ENCODE measurements at regions not wholly inside any gene's neighbourhood (a gene's known extent, or its start where the extent isn't known, plus 50 kb on each side); places are given as distances from the start of the nearest gene placed in this dataset.

GRCh38 chr3:72229952-72230351 lies 445.0 kb upstream of the PROK2 start:
- H3K4me3 Mint-ChIP-seq: no peak overlapping the region
- peaks cover 9% of the 10 kb centered on the region for H3K27me3 Mint-ChIP-seq (ENCODE audit: low read depth)
- H3K36me3 Mint-ChIP-seq (ENCODE audit: low read depth): peaks cover 4% of the 10 kb centered on the region
- no peak overlapping the region for H3K27ac Mint-ChIP-seq
- DNase-seq (ENCODE audit: low spot score): no peak
- H3K9me3 Mint-ChIP-seq: peaks cover 18% of the 10 kb centered on the region
- H3K4me1 Mint-ChIP-seq (ENCODE audit: low read depth): peaks cover 4% of the 10 kb centered on the region

- no peak for DNase-seq (ENCODE audit: low spot score)
- peaks cover 9% of the 10 kb centered on the region for H3K27me3 Mint-ChIP-seq (ENCODE audit: low read depth)
- no peak overlapping the region for H3K27ac Mint-ChIP-seq
- H3K4me1 Mint-ChIP-seq (ENCODE audit: low read depth): peaks cover 4% of the 10 kb centered on the region
- H3K4me3 Mint-ChIP-seq: no peak overlapping the region
- peaks cover 6% of the 10 kb centered on the region for H3K36me3 Mint-ChIP-seq (ENCODE audit: low read depth)
- peaks cover 37% of the 10 kb centered on the region for H3K9me3 Mint-ChIP-seq
Observed at GRCh38 chr3:72227486-72228070, 442.6 kb upstream of the PROK2 start.

- peaks cover 37% of the 10 kb centered on the region for H3K9me3 Mint-ChIP-seq
- H3K27me3 Mint-ChIP-seq (ENCODE audit: low read depth): peaks cover 3% of the 10 kb centered on the region
- peaks cover 4% of the 10 kb centered on the region for H3K4me1 Mint-ChIP-seq (ENCODE audit: low read depth)
- H3K27ac Mint-ChIP-seq: no peak overlapping the region
- DNase-seq (ENCODE audit: low spot score): no peak
- no peak overlapping the region for H3K4me3 Mint-ChIP-seq
- peaks cover 6% of the 10 kb centered on the region for H3K36me3 Mint-ChIP-seq (ENCODE audit: low read depth)
Observed at GRCh38 chr3:72224804-72225509, 440.0 kb upstream of the PROK2 start.

GRCh38 chr3:72223628-72224027 lies 438.7 kb upstream of the PROK2 start:
- no peak overlapping the region for H3K27ac Mint-ChIP-seq
- peaks cover 4% of the 10 kb centered on the region for H3K4me1 Mint-ChIP-seq (ENCODE audit: low read depth)
- H3K9me3 Mint-ChIP-seq: peaks cover 37% of the 10 kb centered on the region
- H3K36me3 Mint-ChIP-seq (ENCODE audit: low read depth): peaks cover 6% of the 10 kb centered on the region
- no peak for DNase-seq (ENCODE audit: low spot score)
- H3K27me3 Mint-ChIP-seq (ENCODE audit: low read depth): peaks cover 3% of the 10 kb centered on the region
- no peak overlapping the region for H3K4me3 Mint-ChIP-seq

- peaks cover 37% of the 10 kb centered on the region for H3K9me3 Mint-ChIP-seq
- H3K27ac Mint-ChIP-seq: no peak overlapping the region
- DNase-seq (ENCODE audit: low spot score): no peak
- H3K4me1 Mint-ChIP-seq (ENCODE audit: low read depth): peaks cover 4% of the 10 kb centered on the region
- H3K4me3 Mint-ChIP-seq: no peak overlapping the region
- H3K36me3 Mint-ChIP-seq (ENCODE audit: low read depth): peaks cover 6% of the 10 kb centered on the region
- H3K27me3 Mint-ChIP-seq (ENCODE audit: low read depth): peaks cover 3% of the 10 kb centered on the region
Observed at GRCh38 chr3:72223116-72223515, 438.2 kb upstream of the PROK2 start.

GRCh38 chr3:72222410-72222809 lies 437.5 kb upstream of the PROK2 start:
- H3K4me1 Mint-ChIP-seq (ENCODE audit: low read depth): no peaks in the 10 kb centered on the region
- peaks cover 6% of the 10 kb centered on the region for H3K36me3 Mint-ChIP-seq (ENCODE audit: low read depth)
- no peak overlapping the region for H3K27ac Mint-ChIP-seq
- H3K9me3 Mint-ChIP-seq: peaks cover 37% of the 10 kb centered on the region
- no peak overlapping the region for H3K4me3 Mint-ChIP-seq
- no peak for DNase-seq (ENCODE audit: low spot score)
- peaks cover 3% of the 10 kb centered on the region for H3K27me3 Mint-ChIP-seq (ENCODE audit: low read depth)

- no peak for DNase-seq (ENCODE audit: low spot score)
- Mint-ChIP-seq H3K27ac (no peak overlapping the region), H3K9me3 (peaks cover 28% of the 10 kb centered on the region), H3K36me3 (ENCODE audit: low read depth) (peaks cover 4% of the 10 kb centered on the region), H3K4me3 (no peak overlapping the region), H3K4me1 (ENCODE audit: low read depth) (no peaks in the 10 kb centered on the region), H3K27me3 (ENCODE audit: low read depth) (peaks cover 3% of the 10 kb centered on the region)
Observed at GRCh38 chr3:72220946-72221345, 436.0 kb upstream of the PROK2 start.

GRCh38 chr3:72219752-72220151 lies 434.8 kb upstream of the PROK2 start:
- no peak overlapping the region for H3K4me3 Mint-ChIP-seq
- peaks cover 3% of the 10 kb centered on the region for H3K27me3 Mint-ChIP-seq (ENCODE audit: low read depth)
- DNase-seq (ENCODE audit: low spot score): no peak
- peaks cover 16% of the 10 kb centered on the region for H3K9me3 Mint-ChIP-seq
- no peak overlapping the region for H3K27ac Mint-ChIP-seq
- no peaks in the 10 kb centered on the region for H3K36me3 Mint-ChIP-seq (ENCODE audit: low read depth)
- no peaks in the 10 kb centered on the region for H3K4me1 Mint-ChIP-seq (ENCODE audit: low read depth)

GRCh38 chr3:72217570-72217969 lies 432.6 kb upstream of the PROK2 start:
- Mint-ChIP-seq H3K27ac (no peak overlapping the region), H3K4me3 (no peak overlapping the region), H3K36me3 (ENCODE audit: low read depth) (no peaks in the 10 kb centered on the region), H3K9me3 (no peaks in the 10 kb centered on the region), H3K4me1 (ENCODE audit: low read depth) (no peaks in the 10 kb centered on the region), H3K27me3 (ENCODE audit: low read depth) (peaks cover 3% of the 10 kb centered on the region)
- DNase-seq (ENCODE audit: low spot score): no peak

GRCh38 chr3:72214066-72214951 lies 429.4 kb upstream of the PROK2 start:
- Mint-ChIP-seq H3K27ac (no peak overlapping the region), H3K36me3 (ENCODE audit: low read depth) (no peaks in the 10 kb centered on the region)

GRCh38 chr3:72213296-72214065 lies 428.5 kb upstream of the PROK2 start:
- Mint-ChIP-seq H3K9me3 (no peaks in the 10 kb centered on the region), H3K4me3 (no peak overlapping the region), H3K4me1 (ENCODE audit: low read depth) (no peaks in the 10 kb centered on the region), H3K27me3 (ENCODE audit: low read depth) (peaks cover 6% of the 10 kb centered on the region), H3K36me3 (ENCODE audit: low read depth) (no peaks in the 10 kb centered on the region), H3K27ac (no peak overlapping the region)
- no peak for DNase-seq (ENCODE audit: low spot score)

More at GRCh38 chr3:72214066-72214951, 429.4 kb upstream of the PROK2 start:
- Mint-ChIP-seq H3K9me3 (no peaks in the 10 kb centered on the region), H3K4me1 (ENCODE audit: low read depth) (no peaks in the 10 kb centered on the region), H3K4me3 (no peak overlapping the region), H3K27me3 (ENCODE audit: low read depth) (peaks cover 2% of the 10 kb centered on the region)
- no peak for DNase-seq (ENCODE audit: low spot score)

GRCh38 chr3:72212396-72212795 lies 427.4 kb upstream of the PROK2 start:
- Mint-ChIP-seq H3K36me3 (ENCODE audit: low read depth) (no peaks in the 10 kb centered on the region), H3K27me3 (ENCODE audit: low read depth) (peaks cover 6% of the 10 kb centered on the region), H3K4me1 (ENCODE audit: low read depth) (no peaks in the 10 kb centered on the region), H3K4me3 (no peak overlapping the region), H3K27ac (no peak overlapping the region), H3K9me3 (no peaks in the 10 kb centered on the region)
- no peak for DNase-seq (ENCODE audit: low spot score)

- no peaks in the 10 kb centered on the region for H3K4me1 Mint-ChIP-seq (ENCODE audit: low read depth)
- no peaks in the 10 kb centered on the region for H3K36me3 Mint-ChIP-seq (ENCODE audit: low read depth)
- peaks cover 6% of the 10 kb centered on the region for H3K27me3 Mint-ChIP-seq (ENCODE audit: low read depth)
- H3K27ac Mint-ChIP-seq: no peak overlapping the region
- H3K4me3 Mint-ChIP-seq: no peak overlapping the region
- H3K9me3 Mint-ChIP-seq: no peaks in the 10 kb centered on the region
- no peak for DNase-seq (ENCODE audit: low spot score)
Observed at GRCh38 chr3:72210261-72210660, 425.3 kb upstream of the PROK2 start.
